Ecto neural progenitor cell (in vitro differentiated cells): ENCODE measurements at regions not wholly inside any gene's neighbourhood (a gene's known extent, or its start where the extent isn't known, plus 50 kb on each side); places are given as distances from the start of the nearest gene placed in this dataset.
"Not testable (repeated sequence)": the region's sequence is repeated elsewhere in the genome, so short reads cannot be mapped to it uniquely, and the experiment has no call there.

Experiments used
- DNase-seq: peaks from one replicate; pipeline ENCODE4 v3.0.0-alpha.2; 2018; ENCODE audit warnings: low spot score

DNA sequence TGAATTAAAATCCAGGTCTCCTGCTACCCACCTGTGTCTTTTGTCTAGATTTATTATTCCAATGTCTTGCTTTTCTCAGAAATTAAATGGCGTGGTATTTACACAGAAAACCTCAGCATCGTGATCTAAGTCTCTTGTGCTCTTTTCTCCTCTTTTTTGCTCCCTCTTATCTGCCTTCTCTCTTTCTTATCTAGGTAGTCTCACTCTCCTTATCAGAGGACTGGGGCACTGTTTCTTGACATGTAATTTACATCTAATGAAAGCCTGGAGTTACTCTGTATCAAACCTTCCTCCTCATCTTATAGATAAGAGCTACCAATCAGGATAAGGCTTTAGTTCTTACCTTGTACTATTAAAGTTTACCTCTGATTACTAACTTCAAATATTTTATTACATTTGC lies 933.8 kb downstream of the TLE1 start:
- no peak for DNase-seq

DNA sequence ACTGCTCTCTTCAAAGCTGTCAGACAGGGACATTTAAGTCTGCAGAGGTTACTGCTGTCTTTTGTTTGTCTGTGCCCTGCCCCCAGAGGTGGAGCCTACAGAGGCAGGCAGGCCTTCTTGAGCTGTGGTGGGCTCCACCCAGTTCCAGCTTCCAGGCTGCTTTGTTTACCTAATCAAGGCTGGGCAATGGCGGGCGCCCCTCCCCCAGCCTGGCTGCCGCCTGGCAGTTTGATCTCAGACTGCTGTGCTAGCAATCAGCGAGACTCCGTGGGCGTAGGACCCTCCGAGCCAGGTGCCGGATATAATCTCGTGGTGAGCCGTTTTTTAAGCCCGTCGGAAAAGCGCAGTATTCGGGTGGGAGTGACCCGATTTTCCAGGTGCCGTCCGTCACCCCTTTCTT lies 942.3 kb downstream of the TLE1 start:
- DNase-seq = not testable (repeated sequence)

DNA sequence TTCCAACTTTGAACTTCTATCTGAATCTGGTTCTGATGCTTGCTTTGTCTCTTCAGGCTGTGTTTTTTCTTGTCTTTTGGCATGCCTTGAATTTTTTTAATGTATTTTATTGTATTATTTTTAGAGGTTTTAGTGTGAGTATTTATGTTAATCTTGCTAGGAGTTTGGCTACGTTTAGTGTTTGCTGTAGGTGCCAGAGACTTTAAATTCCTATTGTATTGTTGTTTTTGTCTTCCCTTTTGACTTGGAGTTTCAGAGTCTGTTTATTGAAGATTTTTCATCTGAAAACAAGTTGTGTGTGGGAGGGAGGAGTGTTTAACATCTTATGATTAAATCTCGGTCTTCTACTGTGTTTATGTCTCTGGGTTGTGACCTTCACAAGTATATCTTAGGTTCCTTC lies 956.8 kb downstream of the TLE1 start:
- no peak for DNase-seq

DNA sequence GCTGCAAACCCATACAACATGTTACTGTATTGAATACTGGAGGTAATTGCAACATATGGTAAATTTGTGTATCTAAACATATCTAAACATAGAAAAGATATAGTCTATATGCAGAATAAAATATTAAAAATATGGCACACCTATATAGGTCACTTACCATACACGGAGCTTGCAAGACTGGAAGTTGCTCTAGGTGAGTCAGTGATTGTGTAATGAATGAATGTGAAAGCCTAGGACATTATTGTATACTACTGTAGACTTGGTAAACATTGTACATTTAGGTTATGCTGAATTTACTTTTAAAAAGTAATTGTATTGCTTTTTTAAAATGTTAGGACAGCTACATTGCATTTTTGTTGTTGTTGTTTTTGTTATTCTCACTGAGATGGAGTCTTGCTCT lies 968.8 kb downstream of the TLE1 start:
- no peak for DNase-seq

DNA sequence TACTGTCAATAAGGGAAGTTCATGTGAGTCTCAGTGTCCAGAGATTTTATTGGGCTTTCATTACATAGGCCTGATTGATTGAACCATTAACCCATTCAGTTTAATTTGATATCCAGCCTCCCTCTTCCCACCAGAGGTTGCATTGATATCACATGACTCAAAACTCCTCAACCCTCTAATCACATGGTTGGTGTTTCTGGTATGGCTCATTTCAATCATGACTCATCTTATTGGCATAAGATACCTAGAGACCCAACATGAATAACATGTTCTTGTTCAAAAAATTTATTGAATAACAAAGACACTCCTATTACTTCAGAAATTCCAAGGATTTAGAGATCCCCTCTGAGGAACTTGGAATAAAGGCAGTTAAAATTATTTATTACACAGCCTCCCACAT lies 982.2 kb downstream of the TLE1 start:
- no peak for DNase-seq

DNA sequence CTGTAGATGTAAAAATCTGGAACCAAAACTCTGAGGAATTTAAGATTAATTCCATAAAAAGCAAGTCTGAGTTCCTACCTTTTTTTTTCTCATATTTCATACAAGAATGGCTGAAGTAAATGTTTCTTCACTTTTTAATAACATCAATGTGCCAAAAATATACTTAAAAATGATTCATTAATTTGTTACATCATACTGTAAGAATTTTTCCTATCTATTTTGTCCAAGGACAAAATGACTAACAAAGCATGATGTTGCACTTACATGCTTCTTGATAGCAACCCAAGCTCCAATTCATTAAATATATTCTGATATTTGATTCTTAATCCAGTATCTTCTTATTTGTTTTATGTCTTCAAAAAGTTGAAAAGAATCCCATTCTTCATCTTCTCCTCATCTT lies 988.3 kb downstream of the TLE1 start:
- DNase-seq = no peak

DNA sequence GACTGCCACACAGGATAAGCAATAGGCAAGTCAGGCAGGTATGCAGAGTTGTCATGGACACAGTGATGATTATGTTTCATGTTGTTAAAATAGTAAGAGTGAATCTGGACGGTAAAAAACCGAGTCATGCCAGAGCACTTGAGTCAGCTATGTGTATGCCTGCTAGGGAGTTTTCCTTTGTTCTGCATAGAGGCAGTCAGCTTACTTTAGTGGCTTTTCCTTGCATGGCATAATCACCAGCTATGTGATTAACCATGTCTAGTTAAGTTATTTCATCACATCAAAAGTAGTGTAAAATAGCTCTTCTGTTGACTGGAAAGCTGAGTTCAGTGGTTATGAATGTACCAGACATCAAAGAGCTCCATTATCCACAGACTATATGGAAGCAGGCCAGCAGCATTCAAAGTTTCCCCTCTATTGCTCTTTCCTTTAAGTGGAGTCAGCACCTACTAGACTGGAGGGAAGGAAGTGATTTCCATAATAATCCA lies 989.8 kb downstream of the TLE1 start:
- no peak for DNase-seq

DNA sequence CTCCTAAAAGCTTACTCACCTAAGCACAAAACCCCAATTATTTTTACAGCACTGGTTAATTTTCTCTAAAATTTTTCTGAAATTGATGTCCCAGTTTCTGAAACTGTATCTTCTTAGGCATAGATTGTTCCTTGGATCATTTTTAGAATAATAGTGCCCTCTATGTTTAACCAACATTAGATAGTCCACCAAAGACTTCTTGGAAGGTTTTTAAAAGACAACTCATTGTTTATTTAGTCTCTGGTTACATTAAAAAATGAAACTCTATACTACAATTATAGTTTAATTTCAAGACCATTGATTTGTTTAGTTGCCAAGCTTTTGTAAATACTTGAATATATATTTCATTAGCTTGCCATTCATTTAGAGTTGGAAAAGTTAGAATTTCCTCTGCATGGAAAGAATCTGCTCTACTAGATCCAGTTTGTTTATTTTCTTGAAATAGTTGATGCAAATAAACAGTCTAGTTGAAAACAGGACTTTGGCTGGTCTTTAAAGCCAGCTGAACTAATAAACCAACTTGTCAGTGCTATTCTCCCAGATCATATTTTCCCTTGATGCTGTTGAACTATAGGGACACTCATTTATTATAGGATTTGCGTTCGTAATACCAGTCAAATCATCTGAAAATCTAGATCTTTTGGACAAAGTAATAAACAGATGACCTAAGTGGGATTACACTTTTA lies 990.5 kb downstream of the TLE1 start:
- DNase-seq = no peak

DNA sequence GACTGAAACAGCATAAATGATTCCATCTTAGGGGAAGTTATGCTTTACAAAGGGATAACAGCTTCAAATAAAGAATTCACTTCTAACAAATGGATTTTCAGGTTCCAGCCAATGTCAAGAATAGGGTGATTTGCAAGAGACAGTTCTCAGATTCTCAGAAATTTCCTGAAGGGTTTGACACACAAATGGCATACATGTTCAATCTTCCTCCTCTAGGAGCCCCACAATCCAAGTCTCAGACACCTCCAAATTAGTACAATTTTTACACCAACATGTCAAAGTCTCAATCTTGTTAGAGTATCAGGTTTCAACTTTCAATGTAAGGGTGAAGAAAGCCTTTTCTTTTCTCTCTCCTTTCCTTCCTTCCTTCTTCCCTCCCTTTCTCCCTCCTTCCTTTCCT lies 996.6 kb downstream of the TLE1 start:
- no peak for DNase-seq

DNA sequence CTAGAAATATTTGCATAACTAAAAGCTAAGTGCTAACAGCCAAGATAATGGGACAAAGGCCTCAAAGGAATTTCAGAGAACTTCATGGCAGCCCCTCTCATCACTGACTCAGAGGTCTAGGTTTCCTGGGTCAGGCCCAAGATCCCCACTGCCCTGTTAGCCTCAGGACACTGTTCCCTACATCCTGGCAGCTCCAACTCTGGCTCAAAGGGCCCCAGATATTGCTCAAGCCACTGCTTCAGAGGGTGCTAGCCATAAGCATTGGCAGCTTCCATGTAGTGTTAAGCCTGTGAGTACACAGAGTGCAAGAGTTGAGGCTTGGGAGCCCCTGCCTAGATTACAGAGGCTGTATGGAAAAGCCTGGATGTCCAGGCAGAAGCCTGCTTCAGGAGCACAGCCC lies 998.1 kb downstream of the TLE1 start:
- DNase-seq = no peak

DNA sequence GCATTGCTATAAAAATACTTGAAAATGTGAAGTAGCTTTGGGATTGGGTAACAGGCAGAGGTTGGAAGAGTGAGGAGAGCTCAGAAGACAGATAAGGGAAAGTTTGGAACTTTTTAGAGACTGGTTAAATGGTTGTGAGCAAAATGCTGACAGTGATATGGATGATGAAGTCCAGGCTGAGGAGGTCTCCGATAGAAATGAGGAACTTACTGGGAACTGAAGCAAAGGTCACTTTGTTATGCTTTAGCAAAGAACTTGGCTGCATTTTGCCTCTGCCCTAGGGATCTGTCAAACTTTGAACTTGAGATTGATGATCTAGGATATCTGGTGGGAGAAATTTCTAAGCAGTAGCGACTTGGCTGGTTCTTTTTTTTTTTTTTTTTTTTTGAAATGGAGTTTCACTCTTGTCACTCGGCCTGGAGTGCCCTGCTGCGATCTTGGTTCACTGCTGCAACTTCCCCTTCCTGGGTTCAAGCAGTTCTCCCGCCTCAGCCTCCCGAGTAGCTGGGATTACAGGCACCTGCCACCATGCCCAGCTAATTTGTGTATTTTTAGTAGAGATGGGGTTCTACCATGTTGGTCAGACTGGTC lies 998.9 kb downstream of the TLE1 start:
- DNase-seq = no peak

DNA sequence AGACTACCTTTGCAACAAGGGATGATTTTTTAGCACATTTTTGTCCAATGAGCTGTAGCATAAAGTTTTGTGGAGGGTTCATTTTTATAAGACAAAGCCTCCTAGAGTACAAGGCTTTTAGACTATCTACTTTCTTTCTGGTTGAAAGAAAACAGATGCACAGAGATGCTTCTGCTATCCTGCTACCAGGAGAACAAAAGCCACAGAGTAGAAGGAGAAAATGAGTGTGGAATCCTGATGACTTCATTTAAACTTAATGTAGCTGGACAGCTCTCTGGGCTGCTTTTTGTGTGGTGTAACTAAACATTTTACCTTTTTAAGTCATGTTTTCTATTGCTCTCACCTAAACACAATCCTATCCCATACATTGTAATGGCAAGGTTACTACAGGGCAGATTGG lies 1009.4 kb downstream of the TLE1 start:
- DNase-seq = no peak

DNA sequence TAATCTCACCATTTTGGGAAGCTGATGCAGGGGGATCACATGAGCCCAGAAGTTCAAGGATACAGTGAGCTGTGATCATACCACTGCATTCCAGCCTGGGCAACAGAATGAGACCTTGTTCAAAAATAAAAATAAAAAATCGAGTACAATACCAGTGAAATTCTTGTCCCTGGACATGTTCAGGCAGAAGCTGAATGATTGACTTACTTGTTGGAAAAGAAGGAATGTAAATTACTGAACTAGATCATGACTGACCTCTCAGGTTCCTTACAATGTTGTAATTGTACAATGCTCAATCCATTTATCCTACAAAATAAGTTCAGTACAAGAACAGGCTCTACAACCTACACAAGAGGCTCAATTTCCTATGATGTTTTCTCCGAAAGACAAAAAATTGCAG lies 1010.4 kb downstream of the TLE1 start:
- DNase-seq = no peak

DNA sequence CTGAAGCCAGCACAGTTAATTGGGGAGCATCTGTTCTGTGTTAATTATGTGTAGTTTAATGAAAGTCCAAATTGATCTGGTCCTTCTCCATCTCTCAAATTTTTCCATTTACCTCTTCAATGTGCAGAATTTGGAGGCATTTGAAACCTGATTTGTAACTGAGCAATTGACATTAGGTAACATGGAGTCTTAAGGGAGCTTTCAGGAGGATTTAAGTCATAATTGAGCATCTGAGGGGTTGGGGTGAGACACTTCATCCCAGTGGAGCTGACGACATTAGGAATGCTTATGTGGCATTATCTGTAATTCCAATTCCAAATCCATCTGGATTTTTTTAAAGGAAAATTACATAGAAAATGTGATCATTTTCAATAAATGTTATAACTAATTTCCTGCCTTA lies 1015.9 kb downstream of the TLE1 start:
- no peak for DNase-seq

DNA sequence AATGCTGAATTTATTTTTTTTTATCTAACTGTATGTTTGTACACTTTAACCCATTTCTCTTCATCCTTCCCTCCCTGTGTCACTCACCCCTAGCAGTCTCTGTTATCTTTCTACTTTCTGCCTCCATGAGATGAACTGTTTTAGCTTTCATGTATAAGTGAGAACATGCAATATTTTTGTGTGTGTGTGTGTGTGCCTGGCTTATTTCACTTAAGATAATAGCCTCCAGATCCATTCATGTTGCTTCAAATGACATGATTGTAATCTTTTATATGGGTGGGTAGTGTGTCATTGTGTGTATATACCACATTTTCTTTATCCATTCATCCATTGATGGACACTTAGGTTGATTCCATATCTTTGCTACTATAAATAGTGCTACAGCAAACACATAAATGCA lies 1023.9 kb downstream of the TLE1 start:
- no peak for DNase-seq

DNA sequence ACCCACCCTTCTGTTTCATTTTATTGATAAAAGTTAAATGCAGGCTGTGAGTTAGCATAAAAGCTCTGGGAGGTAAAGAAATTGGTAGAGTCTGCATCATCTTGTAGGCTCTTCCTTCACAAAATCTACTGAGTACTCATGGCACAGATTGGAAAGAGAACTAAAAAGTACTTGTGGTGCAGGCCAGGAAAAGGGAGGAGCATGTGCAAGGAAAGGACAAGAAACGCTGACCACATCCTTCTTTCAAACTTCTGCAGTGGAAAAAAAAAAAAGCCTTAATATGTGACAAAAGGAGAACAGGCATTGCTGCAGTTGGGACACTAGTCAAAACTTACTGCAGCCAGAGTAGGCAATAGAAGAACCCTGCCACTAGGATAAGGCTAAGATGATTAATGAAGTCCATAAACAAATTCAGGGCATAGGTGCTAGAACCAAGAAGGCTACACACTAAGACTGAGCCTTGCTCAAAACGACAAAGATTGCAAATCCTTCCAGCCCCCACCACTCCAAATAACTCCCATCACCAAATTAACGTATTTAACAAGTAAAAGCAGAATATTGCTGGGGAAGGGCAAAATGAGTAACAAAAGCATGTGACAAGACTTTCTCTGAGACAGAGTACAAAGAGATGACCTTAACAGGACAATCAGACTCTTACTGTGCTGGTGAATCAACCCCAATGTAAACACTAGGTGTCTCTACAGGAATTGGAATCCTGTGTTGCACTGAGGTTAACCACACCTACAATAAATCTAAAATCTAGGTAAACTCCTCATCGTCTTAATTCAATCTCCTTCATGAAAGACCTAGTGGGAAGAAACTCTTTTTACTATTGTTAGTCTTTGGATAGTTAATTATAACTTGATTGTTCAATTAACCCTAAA lies 1024.8 kb downstream of the TLE1 start:
- DNase-seq = no peak

DNA sequence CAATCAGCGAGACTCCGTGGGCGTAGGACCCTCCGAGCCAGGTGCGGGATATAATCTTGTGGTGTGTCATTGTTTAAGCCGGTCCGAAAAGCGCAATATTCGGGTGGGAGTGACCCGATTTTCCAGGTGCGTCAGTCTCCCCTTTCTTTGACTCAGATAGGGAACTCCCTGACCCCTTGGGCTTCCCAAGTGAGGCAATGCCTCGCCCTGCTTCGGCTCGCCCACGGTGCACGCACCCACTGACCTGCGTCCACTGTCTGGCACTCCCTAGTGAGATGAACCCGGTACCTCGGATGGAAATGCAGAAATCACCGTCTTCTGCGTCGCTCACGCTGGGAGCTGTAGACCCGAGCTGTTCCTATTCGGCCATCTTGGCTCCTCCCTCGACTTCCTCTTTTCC lies 1029.6 kb downstream of the TLE1 start:
- not testable (repeated sequence) for DNase-seq

DNA sequence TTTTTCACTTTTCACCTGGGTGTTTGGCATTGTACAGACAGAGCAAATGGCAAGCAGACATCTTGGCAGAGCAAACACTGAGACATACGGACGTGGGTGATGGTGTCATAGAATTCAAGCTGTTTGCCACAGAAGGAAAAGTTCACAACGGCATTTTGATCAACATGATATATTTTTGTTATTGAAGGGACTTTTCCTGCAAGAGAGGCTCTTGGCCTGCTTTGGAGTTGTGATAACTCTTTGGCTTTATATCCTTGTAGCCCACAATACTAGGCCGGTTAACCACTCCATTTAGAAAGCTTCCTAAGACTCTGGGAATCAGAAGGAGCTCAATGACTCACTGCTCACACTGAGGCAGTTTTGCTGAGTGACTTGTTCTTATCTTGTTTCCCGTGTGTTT lies 1038.3 kb downstream of the TLE1 start:
- DNase-seq = no peak

DNA sequence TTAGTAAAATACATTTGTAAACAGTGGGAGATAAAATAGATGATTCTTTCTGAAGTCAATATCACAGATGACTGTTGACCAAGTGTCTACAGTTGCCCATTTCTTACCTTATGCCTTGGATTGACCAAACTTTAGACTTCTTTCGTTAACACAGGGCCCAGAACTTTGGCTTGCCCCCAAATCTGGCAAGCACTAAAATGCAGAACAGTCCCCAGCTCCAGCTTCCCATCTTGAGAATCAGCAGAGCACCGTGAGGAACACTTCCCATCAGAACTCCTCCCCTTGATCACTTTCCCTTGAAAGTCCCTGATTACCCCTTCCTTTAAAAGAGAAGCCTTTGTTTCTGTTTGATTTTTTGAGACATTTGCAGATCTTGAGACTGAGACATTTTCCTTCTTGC lies 1039.9 kb downstream of the TLE1 start:
- DNase-seq = no peak

DNA sequence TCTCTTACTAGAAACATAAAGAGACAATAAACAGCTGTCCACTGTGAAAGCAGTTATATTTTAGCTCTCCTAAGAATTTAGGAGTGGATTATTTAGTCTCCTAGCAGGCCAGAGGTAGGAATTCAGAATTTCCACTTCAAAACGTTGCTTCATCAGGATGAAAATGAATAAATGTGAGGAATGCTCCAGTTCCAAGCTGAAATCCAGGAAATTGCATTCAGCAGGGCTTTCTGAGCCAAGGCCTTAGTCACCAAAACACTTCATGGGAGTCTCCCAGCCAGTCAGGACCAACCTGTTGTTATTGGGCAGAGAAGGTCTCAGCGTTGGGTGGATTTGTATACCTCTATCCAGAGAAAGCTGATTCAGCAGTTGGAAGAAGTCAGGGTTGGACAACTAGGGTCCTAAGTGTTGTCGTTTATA lies 1040.3 kb downstream of the TLE1 start:
- no peak for DNase-seq

DNA sequence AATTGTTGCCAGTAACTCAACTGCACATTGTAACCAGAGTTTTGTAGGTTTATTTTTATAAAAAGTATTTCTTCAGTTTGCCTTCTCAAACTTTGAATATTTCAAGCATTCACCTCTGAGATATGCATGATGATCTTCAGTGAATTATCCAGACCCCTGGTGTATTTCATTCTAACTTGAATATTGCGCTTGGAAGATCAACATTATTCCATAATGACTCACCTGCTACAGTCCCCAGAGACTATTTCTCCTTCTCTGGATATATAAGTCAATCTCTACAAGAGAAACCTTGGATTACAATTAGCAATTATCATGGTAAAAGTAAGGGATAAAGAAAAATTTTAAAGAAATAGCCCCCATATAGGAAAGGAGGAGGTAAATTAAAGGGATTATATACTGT lies 1041.0 kb downstream of the TLE1 start:
- no peak for DNase-seq

DNA sequence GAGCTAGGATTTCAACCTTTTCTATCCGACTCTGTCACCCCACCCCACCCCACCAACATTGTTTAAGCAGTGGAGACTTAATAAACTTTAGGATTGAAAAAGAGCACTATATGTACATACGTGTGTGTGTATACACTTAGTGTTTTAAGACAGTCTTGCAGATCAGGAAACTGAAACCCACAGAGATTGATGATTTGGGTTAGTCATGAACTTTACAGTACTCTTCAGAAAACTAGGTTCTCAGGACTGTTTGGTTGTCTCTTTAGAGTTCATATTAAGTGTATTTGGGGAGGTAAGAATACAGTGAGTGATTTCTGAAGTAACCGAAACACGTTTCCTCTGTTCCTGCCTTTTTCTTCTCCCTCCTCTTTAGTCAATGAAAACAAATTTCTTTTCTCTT lies 1043.1 kb downstream of the TLE1 start:
- no peak for DNase-seq

DNA sequence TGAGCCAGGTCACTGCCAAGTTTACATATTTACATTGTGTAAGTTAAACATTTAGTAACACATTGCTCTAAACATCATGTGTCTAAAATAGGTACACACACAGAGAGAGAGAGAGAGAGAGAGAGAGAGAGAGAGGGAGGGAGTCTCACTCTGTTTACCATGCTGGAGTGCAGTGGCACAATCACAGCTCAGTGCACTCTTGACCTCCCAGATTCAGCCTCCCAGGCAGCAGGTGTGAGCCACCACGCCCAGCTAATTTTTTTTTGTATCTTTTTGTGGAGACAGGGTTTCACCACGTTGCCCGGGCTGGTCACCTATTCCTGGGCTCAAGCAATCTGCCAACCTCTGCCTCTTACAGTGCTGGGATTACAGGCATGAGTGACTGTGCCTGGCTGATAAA lies 1045.3 kb downstream of the TLE1 start:
- no peak for DNase-seq
